HG02885 (cell line): ENCODE measurements at regions not wholly inside any gene's neighbourhood (a gene's known extent, or its start where the extent isn't known, plus 50 kb on each side); places are given as distances from the start of the nearest gene placed in this dataset.
"Not testable (repeated sequence)": the region's sequence is repeated elsewhere in the genome, so short reads cannot be mapped to it uniquely, and the experiment has no call there.

Source experiments
- ATAC-seq: cut with Tn5 transposase; IDR thresholded peaks from one replicate; pipeline ENCODE4 v1.9.1; 2021; ENCODE audit warnings: mild to moderate bottlenecking; ENCODE audit not compliant: unreplicated experiment, poor library complexity

DNA sequence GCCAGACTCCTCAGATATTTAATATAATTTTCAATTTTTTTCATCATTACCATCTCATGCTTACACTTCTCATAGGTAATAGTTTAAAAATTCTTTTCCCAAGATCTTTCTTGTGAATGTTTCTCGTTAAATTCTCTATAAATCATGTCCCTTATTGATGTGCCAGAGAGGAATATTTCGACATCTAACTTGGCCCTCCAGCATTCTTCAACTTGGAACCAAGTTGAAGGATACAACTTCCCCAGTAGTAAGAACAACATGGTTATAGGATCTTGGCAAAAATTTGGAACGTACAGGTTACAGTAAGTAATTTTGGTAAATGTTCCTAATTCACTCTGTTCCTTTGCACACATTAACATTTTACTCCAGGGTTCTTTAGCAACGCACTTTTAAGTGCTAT is 731.8 kb downstream of the CDH11 start:
- ATAC-seq, result no peak

DNA sequence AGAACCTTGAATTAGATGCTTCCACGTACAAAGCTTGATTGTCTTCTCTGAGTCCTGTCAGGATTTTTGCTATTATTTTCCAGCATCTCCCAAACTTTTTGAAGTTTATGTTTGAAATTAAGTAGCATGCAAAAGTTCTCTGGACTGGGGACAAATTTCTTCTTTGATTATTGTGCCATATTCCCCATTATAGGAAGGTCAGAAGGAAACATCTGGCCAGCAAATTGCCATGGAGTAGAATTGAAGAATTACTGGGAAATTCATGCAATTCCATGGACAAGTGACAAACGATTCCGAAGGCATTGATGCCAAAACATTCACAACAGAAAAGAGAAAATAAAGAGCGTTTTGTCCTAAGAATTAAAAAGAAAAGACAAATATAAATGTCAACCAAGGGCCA is 737.2 kb downstream of the CDH11 start:
- ATAC-seq, result no peak

DNA sequence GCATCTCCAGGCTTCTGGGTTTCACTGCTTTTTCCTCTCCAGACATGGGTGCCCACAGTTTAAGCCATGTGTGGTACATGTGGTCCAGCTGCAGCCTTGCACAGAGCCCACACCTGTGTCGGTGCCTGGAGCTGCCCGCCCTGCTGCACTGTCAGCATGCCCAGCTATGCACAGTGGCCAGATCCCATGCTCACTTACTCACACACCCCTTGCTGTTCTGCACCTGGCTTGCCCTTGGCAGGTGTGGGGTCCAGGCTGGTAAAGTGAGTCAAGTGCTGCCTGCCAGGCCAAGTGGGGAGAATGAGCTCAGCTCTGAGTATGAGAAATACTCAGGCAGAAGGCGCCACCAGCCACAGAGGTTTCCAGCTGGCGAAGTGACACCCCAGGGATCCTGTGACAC is 739.9 kb downstream of the CDH11 start:
- no peak for ATAC-seq

DNA sequence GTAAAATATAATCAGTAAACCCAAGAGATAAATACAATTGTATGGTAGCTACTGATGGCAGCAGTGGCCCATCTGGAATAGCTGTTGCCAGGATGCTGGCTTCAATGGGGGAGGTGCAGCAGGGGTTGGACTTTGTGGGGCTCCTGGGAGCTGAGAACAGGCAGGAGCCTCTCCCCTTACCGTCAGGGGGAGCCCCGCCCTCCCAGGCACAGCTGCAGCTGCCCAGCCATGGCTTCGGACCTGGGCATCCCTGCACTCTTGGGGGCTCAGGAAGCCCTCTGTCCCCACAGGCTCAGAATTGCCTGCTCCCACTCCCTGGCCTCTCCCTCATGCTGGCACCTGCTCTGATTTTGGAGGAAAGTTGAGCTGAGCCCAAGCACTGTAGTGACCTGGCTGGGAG is 741.1 kb downstream of the CDH11 start:
- ATAC-seq, result no peak

DNA sequence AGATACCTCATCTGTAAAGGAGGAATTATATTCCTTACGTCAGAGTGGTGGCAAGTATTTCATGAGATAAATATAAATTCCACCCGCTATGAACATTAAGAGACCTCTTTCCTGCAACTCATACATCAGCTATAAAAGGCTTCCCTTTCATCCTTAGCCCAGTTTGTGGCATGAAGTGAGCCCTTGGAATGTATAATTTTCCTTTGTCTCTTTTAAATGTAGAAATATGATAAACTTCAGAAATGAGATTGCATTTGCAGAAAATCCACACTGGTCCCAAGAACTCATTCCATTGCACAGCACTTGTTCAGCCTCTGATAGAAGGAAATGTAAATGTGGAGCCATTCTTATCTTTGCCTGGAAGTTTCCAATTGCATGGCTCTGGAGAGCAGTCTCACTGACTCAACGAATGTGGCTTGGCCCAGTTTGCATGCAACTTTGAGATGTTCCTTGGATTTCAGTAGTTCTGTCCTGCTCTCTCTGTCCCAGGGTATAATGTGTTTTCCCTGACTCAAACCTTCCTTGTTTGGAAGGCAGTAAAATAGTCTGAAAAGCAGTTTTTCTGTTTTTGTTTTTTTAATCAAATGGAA is 746.4 kb downstream of the CDH11 start:
- ATAC-seq, result no peak

DNA sequence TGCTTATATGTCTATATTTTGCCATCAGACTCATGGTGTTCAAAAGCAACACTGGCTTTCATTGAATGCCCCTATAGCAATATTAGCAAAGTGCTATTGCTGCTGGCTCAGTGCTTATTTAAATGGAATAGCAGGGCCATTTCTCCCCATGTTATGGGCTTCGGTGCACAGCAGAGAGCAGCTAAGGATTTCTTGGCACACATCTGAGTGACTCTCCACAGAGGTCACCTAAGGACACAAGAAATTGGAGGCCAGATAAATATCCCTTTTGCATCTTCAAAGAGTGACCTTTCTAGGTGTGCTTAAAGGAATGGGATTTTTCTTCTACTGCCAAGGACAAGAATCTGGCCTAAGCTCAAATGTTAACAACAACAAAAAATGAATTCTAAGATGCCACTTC is 751.8 kb downstream of the CDH11 start:
- no peak for ATAC-seq

DNA sequence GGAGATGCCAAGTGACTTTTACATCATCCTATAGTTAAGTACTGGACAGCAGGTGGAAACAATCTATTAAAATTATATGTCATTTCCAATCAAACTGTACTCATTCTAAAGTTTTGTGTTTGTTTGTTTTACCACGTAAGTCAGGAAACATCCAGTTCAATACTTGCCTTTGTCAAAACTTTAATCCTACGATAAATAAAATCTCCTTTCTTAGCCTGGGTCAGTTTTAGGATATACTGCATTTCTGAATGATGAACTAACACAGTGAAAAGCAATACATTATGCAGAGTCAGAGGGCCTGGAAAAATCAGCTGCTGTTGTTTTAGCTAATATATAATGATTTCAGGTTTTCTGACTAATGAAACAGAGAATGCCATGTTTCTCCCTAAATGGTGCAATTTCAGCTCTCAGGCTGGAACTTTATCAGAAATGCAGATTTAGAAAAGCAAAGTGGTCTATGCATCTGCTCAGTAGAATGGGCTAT is 756.4 kb downstream of the CDH11 start:
- ATAC-seq, result no peak

DNA sequence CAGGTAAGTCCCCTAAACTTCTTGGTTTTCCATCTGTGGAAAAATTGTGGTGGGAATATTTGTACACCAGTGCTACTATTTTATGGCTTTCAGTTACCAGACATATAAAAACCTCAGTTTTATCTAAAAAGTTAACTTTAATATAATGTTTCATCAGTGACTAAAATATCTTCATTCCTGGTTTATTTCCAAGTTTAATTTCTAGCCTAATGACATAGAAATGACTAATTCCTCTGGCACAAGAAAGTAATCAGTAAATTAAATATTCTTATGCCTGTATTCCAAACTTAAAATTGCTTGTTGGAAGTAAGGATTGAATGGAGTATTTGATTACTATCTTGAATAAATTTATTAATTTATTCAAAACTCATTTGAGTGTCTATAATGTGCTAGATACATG is 757.0 kb downstream of the CDH11 start:
- no peak for ATAC-seq

DNA sequence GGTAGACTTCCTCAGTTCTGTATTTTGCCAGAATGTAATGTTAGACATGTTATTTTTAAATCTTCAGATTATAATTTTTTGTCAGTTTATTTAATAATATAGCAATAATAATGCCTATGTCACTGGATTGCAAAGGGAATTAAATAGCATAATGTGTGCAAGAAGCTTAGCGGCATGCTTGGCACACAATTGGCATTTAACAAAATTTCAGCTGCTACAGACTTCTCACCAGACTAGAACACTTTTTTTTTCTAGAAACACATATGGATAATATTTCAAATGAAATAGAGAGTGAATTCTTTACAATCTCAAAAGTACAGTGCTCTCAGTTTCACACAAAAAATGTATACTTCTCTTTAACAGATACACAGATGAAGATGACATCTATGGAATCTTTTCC is 757.4 kb downstream of the CDH11 start:
- no peak for ATAC-seq

DNA sequence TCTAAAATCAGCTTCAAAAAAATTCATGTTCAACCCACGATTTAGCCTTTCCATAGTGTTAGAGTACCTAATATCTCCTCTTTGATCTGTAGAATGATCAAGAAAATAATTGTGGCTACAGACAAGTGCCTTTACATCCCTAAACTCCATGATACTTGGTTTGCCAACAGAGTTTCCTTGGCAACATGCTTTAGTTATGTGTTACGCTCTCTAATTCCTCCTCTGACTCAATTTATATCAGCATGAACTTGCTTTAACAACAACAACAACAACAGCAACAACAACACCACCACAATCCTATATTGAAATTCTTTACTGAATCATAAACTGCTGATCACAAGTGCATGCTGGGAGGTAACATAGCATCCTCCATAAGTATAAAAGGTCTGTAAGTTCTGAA is 757.8 kb downstream of the CDH11 start:
- ATAC-seq, result no peak

DNA sequence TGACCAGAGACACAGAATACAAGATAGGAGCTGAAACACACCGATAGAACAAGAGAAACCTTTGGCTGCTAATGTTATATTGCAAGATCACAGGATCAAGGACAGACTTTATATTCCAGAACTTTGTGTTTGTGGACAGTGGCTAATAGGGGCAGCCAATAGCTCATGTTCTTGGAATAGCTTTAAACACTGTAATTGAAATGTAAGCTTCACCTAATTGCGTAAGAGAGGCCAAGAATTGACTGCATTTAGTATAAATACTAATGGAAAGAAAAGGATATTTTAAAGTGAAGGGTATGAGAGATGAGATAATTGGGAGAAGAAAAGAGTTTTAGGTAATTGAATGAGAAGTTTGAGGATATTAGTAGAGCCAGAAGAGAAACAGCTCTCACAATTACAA is 758.8 kb downstream of the CDH11 start:
- no peak for ATAC-seq

DNA sequence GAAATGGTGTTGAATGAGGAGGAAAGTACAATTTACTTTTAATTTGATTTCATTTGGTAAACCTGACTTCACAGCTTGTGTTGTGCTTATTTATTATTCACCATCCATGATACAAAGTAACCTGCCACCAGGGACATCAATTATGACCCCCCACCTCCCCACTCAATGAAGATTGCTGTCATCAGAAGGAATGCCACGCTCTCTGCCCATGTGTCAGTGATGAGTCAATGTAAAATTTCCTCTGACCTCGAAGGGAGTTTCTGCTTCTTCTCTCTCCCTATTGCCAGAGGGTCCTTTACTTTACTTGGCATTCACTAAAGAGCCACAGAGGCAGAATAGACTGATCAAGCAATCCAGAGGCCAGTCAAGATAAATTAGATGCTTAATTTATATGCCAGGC is 759.7 kb downstream of the CDH11 start:
- no peak for ATAC-seq

DNA sequence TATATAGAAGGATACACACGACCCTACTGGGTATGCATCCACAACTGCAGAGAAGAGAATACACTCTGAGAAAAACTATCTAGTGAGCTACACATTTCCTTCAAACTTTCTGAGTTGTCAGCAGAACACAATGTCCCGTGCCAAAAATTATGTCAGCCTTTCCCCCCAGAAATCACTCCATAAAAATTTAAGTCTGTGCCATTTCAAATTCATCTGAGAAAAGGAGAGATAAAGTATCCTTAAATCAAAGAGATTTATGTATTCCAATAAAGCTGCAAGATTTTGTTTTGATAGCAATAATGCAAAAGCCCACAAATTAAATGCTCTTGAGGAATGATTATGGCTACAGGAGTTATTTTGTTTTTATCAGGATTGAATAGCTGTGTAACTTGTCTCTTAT is 760.1 kb downstream of the CDH11 start:
- ATAC-seq, result no peak

DNA sequence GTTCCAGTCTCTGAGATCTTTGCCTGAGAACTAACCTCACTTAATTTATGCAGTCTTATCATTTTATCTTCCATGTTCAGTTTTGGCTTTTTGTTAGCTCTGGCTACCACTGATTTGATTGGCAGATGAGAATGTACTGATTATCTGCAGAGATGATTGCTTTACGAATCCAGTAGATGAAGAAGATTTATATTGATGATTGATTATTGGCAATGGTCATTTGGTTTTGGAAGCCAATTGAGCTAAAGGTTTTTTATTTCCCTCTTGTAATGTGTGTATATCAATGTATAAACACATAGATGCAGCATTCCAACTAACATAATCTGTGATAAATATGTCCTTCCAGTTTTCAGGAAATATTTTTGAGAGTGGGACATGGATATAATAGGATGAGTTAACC is 763.6 kb downstream of the CDH11 start:
- ATAC-seq, result no peak

DNA sequence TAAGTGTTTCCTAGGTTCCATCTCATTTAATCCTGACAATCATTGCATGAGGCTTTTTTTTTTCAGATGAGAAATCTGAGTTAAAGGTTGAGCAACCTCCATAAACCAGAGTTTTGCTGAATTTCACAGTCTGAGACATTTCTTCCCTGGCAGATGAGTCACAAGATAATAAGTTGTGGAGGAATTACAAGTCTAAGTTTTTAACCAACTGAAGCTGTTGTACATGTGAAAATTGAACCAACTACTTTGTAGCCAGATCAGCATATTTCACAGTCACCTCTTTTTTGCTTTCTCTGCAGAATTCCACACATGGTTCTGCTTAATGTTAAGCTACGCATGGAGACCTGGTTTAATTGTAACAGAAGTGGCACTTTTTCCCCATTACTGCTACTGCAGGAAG is 765.6 kb downstream of the CDH11 start:
- ATAC-seq, result no peak

DNA sequence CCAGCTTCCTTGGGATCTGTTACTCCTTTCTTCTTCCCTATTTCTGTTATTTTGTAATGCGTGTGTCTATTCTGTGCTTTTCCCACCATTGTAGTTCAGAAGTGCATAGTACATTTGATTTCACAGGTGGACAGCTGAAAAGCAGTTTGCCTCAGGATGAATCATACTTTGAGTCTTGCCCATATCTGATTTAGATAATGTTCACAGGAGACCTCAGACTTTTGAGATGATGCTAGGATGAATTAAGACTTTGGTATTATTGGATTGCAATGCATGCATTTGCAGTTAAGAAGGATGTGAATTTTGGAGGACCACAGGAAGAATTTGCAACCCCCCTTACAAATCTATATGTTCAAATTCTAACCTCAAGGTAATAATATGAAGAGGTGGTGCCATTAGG is 769.6 kb downstream of the CDH11 start:
- no peak for ATAC-seq

DNA sequence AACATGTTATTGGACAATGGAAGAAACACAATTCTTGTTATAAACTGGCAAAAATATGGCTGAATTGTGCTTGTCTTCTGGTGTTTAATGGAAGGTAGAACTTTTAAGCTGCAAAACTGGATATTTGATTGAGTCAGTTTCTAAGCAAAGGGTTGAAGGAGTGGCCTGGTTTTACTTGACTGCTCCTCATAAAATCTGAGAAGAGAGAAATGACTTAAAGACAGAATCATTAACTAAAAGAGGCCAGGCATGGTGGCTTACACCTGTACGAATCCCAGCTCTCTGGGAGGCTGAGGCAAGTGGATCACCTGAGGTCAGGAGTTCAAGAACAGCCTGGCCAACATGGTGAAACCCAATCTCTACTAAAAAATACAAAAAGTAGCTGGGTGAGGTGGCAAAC is 770.7 kb downstream of the CDH11 start:
- no peak for ATAC-seq

DNA sequence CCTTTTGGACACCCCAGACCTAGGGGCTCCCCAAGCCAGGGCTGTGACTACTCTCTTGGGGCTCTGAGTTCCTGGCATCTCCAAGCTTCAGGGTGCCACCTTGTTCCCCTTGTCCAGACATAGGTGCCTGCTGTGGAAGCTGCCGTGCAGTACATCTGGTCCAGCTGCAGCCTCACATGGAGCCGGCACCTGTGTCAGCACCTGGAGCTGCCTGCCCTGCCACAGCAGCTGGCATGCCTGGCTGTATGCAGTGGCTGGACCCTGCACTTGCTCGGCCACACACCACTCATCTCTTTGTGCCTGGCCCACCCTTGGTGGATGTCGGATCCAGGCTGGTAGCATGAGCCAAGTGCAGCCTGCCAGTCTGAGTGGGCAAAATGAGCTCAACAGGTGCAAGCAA is 775.8 kb downstream of the CDH11 start:
- no peak for ATAC-seq

DNA sequence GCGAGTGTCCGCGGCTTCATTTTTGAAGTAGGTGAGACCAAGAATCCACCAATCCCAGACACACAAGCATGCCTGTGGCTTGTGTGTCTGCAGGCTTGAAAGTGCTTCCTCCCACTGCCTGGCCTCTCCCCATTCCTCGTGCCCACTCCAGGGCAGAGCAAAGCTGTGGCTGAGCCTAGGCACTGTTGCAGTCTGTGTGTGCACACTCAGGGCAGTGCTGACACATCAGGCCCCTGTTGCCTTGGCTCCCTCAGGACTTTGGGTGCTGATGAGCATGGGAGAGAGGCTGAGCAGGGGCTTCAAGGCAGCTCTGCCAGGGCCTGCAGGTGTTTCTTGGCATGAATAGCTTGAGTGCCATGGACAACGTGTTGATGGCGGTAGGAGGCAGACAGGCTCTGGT is 776.7 kb downstream of the CDH11 start:
- no peak for ATAC-seq

DNA sequence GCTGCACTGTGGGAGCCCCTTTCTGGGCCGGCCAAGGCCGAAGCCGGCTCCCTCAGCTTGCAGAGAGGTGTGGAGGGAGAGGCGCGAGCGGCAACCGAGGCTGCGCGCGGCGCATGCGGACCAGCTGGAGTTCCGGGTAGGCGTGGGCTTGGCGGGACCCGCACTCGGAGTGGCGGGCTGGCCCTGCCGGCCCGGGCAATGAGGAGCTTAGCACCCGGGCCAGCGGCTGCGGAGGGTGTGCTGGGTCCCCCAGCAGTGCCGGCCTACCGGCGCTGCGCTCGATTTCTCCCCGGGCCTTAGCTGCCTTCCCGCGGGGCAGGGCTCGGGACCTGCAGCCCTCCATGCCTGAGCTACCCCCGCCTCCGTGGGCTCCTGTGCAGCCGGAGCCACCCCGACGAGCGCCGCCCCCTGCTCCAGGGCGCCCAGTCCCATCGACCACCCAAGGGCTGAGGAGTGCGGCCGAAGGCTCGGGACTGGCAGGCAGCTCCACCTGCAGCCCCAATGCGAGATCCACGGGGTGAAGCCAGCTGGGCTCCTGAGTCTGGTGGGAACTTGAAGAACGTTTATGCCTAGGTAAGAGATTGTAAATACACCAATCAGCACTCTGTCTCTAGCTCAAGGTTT is 777.9 kb downstream of the CDH11 start:
- ATAC-seq, result not testable (repeated sequence)

DNA sequence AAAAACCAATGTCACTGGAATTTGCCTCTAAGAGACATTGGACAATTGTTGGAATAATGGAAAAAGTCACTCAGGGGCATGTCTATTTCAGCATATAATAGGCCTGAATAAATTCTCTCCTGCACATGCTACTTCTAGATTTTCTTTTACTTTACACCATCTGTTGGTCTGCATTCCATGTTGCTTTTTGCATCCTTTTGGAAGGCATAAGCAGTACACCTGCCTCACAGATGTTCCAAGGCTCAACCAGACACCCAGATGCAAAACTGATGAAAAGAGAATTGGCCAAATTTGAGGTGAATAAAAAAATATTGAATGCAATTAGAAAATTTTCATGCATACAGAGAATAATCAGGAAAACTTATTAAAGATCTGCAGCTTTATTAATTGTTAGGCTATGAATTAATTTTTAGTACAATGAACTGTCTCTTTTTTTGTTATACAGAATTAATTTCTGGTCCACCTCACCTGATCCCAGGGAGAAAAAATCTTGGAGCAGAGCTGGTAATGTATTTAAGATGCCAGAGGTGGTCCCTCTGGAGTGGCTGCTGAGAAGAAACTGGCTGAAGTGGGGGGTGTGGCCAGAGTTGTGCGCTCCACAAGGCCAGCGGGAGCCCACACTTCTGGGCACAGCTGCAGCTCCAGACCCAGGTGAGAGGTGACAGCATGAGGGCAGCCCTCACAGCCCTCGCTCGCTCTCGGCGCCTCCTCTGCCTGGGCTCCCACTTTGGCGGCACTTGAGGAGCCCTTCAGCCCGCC is 778.6 kb downstream of the CDH11 start:
- ATAC-seq, result no peak

DNA sequence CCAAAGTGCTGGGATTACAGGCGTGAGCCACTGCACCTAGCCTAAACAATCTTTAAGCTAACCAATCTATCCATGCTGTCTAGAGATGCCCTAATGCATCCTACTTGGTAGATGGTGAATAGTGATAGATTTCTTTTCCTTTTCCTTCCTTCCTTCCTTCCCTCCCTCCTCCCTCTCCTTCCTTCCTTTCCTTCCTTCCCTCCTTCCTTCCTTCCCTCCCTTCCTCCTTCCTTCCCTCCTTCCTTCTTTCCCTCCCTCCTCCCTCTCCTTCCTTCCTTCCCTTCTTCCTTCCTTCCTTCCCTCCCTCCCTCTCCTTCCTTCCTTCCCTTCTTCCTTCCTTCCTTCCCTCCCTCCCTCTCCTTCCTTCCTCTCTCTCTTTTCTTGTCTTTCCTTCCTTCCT is 780.5 kb downstream of the CDH11 start:
- ATAC-seq, result not testable (repeated sequence)
